Endometrial microvascular endothelial cells (primary cell): ENCODE measurements at regions not wholly inside any gene's neighbourhood (a gene's known extent, or its start where the extent isn't known, plus 50 kb on each side); places are given as distances from the start of the nearest gene placed in this dataset.

ENCODE experiments used
- in situ Hi-C: cut with HindIII; loops from 2 replicates; pipeline ENCODE4 v1.10.0; 2017; ENCODE audit warnings: low sequenced_read_pairs, low pct_unique_long_range_greater_than_20kb; ENCODE audit errors: inconsistent ontology term

GRCh38 chr9:109908459-109909390 lies 128.7 kb downstream of the PALM2AKAP2 start:
- in situ Hi-C loops: loop anchor here (10.0 kb wide), 2 partner anchors 56 to 246 kb away; no protein-coding TSS in a partner anchor

- in situ Hi-C loops: no loop called here
These were observed 130.9 kb downstream of the PALM2AKAP2 start for GRCh38 chr9:109910671-109911518.

GRCh38 chr9:109912082-109912582 lies 132.1 kb downstream of the PALM2AKAP2 start:
- in situ Hi-C loops: no loop called here

- in situ Hi-C loops: no loop called here
These were observed 132.9 kb downstream of the PALM2AKAP2 start for GRCh38 chr9:109912726-109913460.

- in situ Hi-C loops: no loop called here
These were observed 133.4 kb downstream of the PALM2AKAP2 start for GRCh38 chr9:109913461-109913810.

GRCh38 chr9:109914280-109915027 lies 134.5 kb downstream of the PALM2AKAP2 start:
- in situ Hi-C loops: no loop called here

- in situ Hi-C loops: no loop called here
These were observed 136.3 kb downstream of the PALM2AKAP2 start for GRCh38 chr9:109916316-109916715.

GRCh38 chr9:109918339-109919163 lies 138.6 kb downstream of the PALM2AKAP2 start:
- in situ Hi-C loops: no loop called here

GRCh38 chr9:109919736-109920408 lies 139.9 kb downstream of the PALM2AKAP2 start:
- in situ Hi-C loops: no loop called here

GRCh38 chr9:109922617-109923470 lies 142.8 kb downstream of the PALM2AKAP2 start:
- in situ Hi-C loops: no loop called here

GRCh38 chr9:109923471-109923760 lies 143.4 kb downstream of the PALM2AKAP2 start:
- in situ Hi-C loops: no loop called here

GRCh38 chr9:109923806-109924205 lies 143.8 kb downstream of the PALM2AKAP2 start:
- in situ Hi-C loops: no loop called here

GRCh38 chr9:109925799-109926198 lies 145.8 kb downstream of the PALM2AKAP2 start:
- in situ Hi-C loops: no loop called here

- in situ Hi-C loops: no loop called here
These were observed 146.4 kb downstream of the PALM2AKAP2 start for GRCh38 chr9:109926421-109926869.

- in situ Hi-C loops: no loop called here
These were observed 151.6 kb downstream of the PALM2AKAP2 start for GRCh38 chr9:109931623-109932022.

GRCh38 chr9:109934136-109934856 lies 154.3 kb downstream of the PALM2AKAP2 start:
- in situ Hi-C loops: no loop called here
